ENCODE measurements at regions not wholly inside any gene's neighbourhood (a gene's known extent, or its start where the extent isn't known, plus 50 kb on each side); places are given as distances from the start of the nearest gene placed in this dataset.

DNA sequence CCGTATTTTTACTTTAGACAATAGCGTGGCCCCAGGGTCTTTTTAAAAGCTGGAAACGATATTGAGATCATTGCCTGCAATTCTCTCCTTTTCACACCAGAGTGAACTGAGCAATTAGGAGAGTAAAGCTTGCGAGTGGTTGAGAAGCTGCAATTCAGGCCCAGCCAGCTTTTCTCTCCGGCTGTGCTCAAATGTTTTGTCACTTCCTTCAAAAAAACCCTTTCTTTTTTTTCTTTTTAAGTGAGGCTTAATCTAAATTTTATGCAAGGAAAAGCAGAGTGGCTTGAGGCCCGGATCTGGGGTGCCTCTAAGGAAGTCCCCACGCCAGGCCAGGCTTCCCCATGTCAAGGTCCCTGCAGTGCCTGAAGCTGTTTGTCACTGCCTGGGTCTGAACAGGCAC is 433.9 kb downstream of the GLRX3 start:
- TF ChIP-seq POLR2A (IDR thresholded peaks at IDR 0.05; ENCODE audit: low read depth, low read length) (no peak), SPI1 (IDR thresholded peaks at IDR 0.05; ENCODE audit: low read depth, low read length) (no peak), TAF1 (IDR thresholded peaks at IDR 0.05; ENCODE audit: low read depth, low read length) (no peak)
